SKM-1 (cell line): ENCODE measurements at regions not wholly inside any gene's neighbourhood (a gene's known extent, or its start where the extent isn't known, plus 50 kb on each side); places are given as distances from the start of the nearest gene placed in this dataset.
"Not testable (repeated sequence)": the region's sequence is repeated elsewhere in the genome, so short reads cannot be mapped to it uniquely, and the experiment has no call there.

ENCODE experiments used
- DNase-seq: peaks from one replicate; lab custom pipeline; 2025; ENCODE audit not compliant: unreplicated experiment; lab: John Stamatoyannopoulos, UW

DNA sequence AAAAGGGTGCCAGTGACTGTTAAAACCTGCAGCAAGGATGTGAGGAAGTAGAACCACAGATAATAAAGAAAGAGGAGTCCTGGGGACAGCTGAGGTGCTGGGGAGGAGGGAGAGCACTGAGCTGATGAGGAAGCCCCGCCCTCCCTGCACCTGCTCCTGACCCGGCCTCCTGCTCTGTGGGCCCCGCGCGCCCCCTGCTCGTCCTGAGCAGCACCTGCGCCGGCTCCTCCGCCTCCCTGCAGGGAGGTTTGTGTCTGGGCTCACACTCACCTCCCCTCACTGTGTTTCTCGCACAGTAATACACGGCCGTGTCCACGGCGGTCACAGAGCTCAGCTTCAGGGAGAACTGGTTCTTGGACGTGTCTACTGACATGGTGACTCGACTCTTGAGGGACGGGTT lies 797.6 kb downstream of the TMEM121 start:
- not testable (repeated sequence) for DNase-seq

DNA sequence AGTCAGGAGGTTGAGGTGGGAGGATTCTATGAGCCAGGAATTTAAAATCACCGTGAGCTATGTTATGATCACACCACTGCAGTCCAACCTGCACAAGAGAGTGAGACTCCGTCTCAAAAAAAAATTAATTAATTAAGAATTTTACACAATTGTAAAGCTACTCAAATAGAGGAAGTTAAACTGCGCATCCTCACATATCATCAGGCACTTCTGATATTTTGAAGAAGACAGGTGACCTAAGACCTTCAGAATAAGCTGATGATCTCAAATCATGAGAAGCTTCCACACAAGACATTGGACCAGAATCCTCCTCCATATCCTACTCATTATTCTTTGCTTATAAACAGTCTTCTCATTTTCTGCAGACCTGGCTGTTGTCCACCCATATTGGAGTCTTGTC lies 800.9 kb downstream of the TMEM121 start:
- no peak for DNase-seq

DNA sequence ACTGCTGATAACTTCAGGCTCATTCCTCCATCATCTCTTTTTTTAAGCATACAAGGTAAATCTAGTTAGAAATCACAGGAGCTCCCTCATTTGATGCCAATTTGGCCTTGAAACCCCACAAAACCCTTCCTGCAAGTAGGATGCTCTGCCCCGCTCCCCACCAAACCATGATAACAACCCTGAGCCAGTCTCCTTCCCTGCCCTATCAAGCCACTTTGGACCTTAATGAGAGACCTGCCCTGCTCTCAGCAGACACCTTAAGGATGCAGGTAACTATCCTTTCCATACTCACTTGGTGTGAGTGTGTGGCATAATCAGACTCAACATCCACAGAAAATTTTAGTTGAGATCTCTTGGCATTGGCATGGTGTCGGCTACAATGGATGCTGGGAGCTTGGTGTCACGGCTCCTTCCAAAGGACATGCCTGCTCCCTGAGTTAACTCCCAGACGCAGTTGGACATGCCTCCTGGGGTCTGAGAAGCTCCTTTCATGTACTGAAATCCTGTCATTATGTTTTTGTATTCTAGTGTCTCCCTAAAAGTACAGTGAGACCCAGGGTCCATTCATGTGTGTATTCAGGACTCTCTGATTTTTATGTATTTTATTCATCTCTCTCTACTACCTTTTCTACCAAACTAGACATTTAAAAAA lies 801.4 kb downstream of the TMEM121 start:
- DNase-seq = not testable (repeated sequence)

DNA sequence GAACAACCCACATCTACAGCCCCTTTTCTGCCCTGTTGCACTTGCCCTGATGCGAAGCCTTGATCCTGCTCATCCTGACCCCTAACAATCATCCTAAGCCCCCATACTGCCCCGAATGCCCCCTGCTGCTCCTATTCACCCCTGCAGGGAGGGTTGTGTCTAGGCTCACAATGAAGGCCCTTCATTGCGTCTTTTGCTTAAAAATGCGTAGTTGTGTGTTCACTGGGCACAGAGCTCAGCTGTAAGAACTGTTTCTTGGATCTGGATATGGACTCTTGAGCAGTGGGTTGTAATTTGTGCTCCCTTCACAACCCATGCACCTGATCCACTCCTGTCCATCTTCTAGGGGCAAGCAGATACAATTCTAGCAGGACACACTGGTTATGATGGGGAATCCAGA lies 802.9 kb downstream of the TMEM121 start:
- not testable (repeated sequence) for DNase-seq

DNA sequence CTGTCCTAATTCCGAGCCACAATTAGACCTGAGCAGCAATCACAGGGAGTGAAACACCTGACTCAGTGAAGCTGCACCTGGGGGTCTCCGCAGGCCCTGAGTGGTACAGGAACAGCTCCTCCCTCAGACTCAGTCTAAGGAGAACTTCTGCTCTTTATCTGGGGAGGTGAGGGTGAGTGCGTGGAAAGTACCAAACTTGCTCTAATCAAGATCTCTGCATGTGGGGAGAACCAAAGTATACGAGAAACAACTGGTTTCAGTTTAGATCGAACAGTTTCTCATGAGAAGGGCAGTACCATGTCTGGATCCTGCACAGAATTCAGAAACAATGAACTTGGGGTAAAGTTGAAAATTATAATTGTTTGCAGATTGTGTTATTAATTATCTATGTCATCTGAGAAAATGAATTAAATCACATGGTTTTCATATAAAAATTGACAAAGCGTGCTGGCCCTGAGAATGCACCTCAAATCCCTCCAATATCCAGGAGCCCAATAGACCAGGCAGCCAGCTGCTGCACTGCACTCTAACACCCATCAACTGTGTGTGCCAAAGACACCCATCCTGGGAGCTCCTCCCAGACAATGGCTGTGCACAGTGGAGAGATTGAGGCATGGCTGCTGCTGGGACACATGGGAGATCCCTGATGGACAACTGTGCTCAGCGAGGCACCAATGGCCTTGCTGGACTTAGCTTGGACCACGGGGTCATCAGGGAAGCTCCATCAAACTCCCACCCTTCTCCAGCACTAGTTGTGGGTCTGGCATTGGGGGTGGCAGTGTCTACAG lies 803.8 kb downstream of the TMEM121 start:
- not testable (repeated sequence) for DNase-seq

- DNase-seq = not testable (repeated sequence)
Observed at GRCh38 chr14:106334428-106335109, 808.2 kb downstream of the TMEM121 start.

DNA sequence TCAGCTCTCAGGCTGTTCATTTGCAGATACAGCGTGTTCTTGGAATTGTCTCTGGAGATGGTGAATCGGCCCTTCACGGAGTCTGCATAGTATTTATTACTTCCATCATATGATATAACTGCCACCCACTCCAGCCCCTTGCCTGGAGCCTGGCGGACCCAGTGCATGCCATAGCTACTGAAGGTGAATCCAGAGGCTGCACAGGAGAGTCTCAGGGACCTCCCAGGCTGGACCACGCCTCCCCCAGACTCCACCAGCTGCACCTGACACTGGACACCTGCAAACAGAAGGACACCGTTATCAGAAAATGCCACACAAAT lies 808.7 kb downstream of the TMEM121 start:
- DNase-seq = not testable (repeated sequence)

DNA sequence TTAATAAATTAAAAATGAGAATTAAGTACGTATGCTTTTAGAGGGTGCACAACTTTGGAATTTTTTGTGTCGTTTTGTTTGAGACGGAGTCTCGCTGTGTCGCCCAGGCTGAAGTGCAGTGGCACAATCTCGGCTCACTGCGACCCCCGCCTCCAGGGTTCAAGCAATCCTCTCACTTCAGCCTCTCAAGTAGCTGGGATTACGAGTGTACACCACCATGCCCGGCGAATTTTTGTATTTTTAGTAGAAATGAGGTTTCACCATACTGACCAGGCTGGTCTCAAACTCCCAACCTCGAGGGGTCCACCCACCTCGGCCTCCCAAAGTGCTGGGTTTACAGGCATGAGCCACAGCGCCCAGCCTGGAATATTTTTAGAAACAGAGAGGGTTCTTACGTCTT lies 812.4 kb downstream of the TMEM121 start:
- not testable (repeated sequence) for DNase-seq

DNA sequence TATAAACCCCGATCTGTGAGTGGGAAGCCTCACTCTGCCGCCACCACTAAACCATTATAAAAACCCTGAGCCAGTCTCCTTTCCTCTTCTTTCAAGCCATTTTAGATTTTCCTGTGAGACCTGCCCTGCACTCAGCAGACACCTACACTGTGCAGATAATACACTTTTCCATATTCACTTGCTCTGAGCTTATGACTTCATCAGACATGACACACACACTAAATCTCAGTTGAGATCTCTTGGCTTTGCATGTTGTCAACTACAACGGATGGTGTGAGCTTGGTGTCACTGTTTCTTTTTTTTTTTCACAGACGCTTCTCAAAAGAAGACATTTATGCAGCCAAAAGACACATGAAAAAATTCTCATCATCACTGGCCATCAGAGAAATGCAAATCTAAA lies 814.3 kb downstream of the TMEM121 start:
- not testable (repeated sequence) for DNase-seq

- DNase-seq = not testable (repeated sequence)
Observed at GRCh38 chr14:106341161-106341560, 814.8 kb downstream of the TMEM121 start.

GRCh38 chr14:106343626-106344025 lies 817.2 kb downstream of the TMEM121 start:
- no peak for DNase-seq

DNA sequence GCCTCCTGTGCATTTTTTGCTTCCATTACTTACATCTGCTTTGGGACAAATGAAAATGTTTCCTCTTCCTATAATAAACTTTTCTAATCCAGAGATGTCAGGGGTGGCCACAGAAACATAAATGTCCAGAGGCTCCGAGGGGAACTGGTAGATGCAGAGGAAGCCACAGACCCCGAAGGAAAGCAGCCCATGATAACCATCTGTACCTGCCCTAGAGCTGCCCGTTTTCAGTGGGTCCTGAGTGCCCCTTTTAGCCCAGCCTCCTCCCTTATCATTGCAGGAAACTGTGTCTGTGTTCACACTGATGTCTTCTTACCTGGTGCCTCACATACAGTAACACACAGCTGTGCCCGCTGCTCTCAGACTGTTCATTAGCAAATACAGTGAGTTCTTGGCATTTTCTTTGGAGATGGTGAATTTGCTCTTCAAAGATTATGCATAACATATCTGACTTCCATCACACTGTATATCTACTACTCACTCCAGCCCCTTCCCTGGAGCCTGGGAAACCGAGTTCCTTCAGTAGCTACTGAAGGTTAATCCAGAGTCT lies 817.8 kb downstream of the TMEM121 start:
- DNase-seq = not testable (repeated sequence)

- DNase-seq = not testable (repeated sequence)
Observed at GRCh38 chr14:106344791-106345479, 818.6 kb downstream of the TMEM121 start.

DNA sequence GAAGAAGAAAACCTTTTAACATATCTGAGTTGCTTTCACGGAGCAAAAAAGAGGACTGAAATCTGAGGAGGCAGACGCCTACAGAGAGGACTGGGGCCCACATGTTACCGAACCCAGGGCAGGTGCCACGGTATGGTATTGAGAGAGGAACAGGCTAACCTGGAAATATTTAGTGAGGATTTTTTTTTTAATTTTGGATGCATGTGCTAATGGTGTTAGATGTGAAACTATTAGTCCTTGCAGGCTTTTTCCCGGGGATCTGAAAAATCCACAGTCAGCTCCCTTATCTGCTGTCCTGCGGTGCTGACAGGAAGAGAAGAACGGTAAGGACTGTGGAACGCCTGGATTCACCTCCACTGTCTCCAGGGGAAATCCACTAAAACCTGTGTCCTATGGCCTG lies 819.7 kb downstream of the TMEM121 start:
- no peak for DNase-seq

DNA sequence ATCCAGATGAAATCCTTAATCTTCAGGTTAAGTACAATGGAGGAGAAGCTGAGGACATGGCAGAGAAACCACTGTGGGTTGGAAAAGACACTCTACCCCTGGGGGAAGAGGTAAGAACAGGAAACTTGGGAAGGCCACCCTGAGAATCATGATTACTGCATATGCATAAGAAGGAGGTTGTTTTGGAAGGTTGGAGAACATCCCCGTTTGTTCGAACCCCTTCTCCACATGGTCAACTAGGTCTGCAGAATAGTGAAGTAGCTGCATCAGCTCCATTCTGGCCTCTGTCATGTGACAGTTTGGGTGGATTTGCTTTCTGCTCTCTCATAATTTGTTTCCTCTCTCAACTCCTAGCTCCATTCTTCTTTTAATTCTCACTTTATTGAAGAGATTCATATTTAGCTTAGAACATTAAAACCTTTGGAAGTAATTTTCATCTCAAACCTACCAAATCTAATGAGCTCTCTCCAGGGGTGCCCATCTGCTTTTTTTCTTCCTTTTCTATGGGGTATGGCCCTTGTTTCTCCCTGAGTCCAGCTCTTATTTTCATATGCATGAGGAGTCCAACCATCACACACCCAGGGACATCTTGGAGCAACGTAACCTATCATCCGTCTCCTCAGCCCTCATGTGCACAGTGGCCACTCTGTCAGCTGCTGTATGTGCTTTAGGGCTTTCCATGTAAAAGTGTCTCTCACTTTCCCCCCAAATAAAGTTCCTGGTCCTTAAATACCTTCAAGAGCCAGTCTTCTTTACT lies 820.3 kb downstream of the TMEM121 start:
- DNase-seq = no peak

GRCh38 chr14:106347291-106347778 lies 821.0 kb downstream of the TMEM121 start:
- DNase-seq = no peak

GRCh38 chr14:106347890-106348755 lies 821.7 kb downstream of the TMEM121 start:
- no peak for DNase-seq

DNA sequence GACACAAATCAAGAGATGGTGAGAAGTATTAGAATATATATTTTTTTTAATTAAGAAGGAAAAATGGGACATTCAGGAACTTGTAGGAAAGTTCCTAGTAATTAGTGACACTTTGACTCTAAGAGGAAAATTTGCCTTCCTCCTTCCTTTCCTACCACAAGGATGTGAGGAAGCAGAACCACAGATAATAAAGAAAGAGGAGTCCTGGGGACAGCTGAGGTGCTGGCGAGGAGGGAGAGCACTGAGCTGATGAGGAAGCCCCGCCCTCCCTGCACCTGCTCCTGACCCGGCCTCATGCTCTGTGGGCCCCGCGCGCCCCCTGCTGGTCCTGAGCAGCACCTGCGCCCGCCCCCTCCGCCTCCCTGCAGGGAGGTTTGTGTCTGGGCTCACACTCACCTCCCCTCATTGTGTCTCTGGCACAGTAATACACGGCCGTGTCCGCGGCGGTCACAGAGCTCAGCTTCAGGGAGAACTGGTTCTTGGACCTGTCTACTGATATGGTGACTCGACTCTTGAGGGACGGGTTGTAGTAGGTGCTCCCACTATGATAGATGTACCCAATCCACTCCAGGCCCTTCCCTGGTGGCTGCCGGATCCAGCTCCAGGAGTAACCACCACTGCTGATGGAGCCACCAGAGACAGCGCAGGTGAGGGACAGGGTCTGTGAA lies 822.6 kb downstream of the TMEM121 start:
- DNase-seq = not testable (repeated sequence)
